ENCODE measurements at regions not wholly inside any gene's neighbourhood (a gene's known extent, or its start where the extent isn't known, plus 50 kb on each side); places are given as distances from the start of the nearest gene placed in this dataset.

GRCh38 chr14:78074561-78074960 is 95.6 kb upstream of the NRXN3 start:
- no peak for DNase-seq

GRCh38 chr14:78075033-78075432 is 95.1 kb upstream of the NRXN3 start:
- peak; percentile 61 for DNase-seq

GRCh38 chr14:78075555-78076277 is 94.5 kb upstream of the NRXN3 start:
- DNase-seq = peak; percentile 81

- no peak for DNase-seq
Observed at GRCh38 chr14:78081245-78081644, 88.9 kb upstream of the NRXN3 start.

- DNase-seq = no peak
Observed at GRCh38 chr14:78083837-78084236, 86.3 kb upstream of the NRXN3 start.

- no peak for DNase-seq
Observed at GRCh38 chr14:78086342-78086741, 83.8 kb upstream of the NRXN3 start.

GRCh38 chr14:78088916-78089315 is 81.3 kb upstream of the NRXN3 start:
- DNase-seq = no peak

GRCh38 chr14:78090864-78091263 is 79.3 kb upstream of the NRXN3 start:
- no peak for DNase-seq

- no peak for DNase-seq
Observed at GRCh38 chr14:78091361-78091760, 78.8 kb upstream of the NRXN3 start.

GRCh38 chr14:78092040-78092439 is 78.1 kb upstream of the NRXN3 start:
- no peak for DNase-seq

GRCh38 chr14:78103271-78103670 is 66.9 kb upstream of the NRXN3 start:
- DNase-seq = no peak

- no peak for DNase-seq
Observed at GRCh38 chr14:78104160-78104559, 66.0 kb upstream of the NRXN3 start.

GRCh38 chr14:78104655-78105054 is 65.5 kb upstream of the NRXN3 start:
- DNase-seq = no peak

- DNase-seq = no peak
Observed at GRCh38 chr14:78106381-78106780, 63.8 kb upstream of the NRXN3 start.

GRCh38 chr14:78107166-78107565 is 63.0 kb upstream of the NRXN3 start:
- no peak for DNase-seq

- no peak for DNase-seq
Observed at GRCh38 chr14:78119440-78119839, 50.7 kb upstream of the NRXN3 start.

All from NCI-H748 treated with DMSO at 0.1 percent for 48 hours (cell line).